Type B pancreatic cell (in vitro differentiated cells): ENCODE measurements at regions not wholly inside any gene's neighbourhood (a gene's known extent, or its start where the extent isn't known, plus 50 kb on each side); places are given as distances from the start of the nearest gene placed in this dataset.

Source experiments
- DNase-seq: peaks from one replicate; pipeline ENCODE4 v3.0.0; 2021; ENCODE audit warnings: mixed read lengths; ENCODE audit not compliant: unreplicated experiment; ENCODE audit errors: extremely low spot score
- H3K27ac Mint-ChIP-seq: 2 replicates; pipeline ENCODE4 v1.8.0; 2021; ENCODE audit warnings: mild to moderate bottlenecking, mixed read lengths
- H3K27me3 Mint-ChIP-seq: 2 replicates; pipeline ENCODE4 v1.8.0; 2021; ENCODE audit warnings: mixed read lengths
- H3K36me3 Mint-ChIP-seq: 2 replicates; pipeline ENCODE4 v1.8.0; 2021; ENCODE audit warnings: mixed read lengths
- H3K4me1 Mint-ChIP-seq: one replicate; pipeline ENCODE4 v1.8.0; 2021; ENCODE audit warnings: mixed read lengths; ENCODE audit not compliant: unreplicated experiment
- H3K4me3 Mint-ChIP-seq: 2 replicates; pipeline ENCODE4 v1.8.0; 2021; ENCODE audit warnings: mild to moderate bottlenecking, mixed read lengths
- H3K9me3 Mint-ChIP-seq: 2 replicates; pipeline ENCODE4 v1.8.0; 2021; ENCODE audit warnings: mixed read lengths
- CTCF ChIP-seq: fragments of 200-600 bp; sonication (generic); conservative IDR thresholded peaks from 2 replicates; pipeline ENCODE4 v1.5.0; 2021; ENCODE audit warnings: antibody characterized with exemption, mild to moderate bottlenecking

GRCh38 chr2:228466851-228467250 lies 285.4 kb upstream of the SPHKAP start:
- DNase-seq = no peak
- peaks cover 4% of the 10 kb centered on the region for H3K9me3 Mint-ChIP-seq
- TF ChIP-seq CTCF = no peak
- H3K27ac Mint-ChIP-seq = no peak overlapping the region
- H3K4me3 Mint-ChIP-seq = no peak overlapping the region
- H3K27me3 Mint-ChIP-seq = no peaks in the 10 kb centered on the region
- H3K36me3 Mint-ChIP-seq = no peaks in the 10 kb centered on the region
- H3K4me1 Mint-ChIP-seq = no peaks in the 10 kb centered on the region

- Mint-ChIP-seq H3K4me3 (no peak overlapping the region), H3K27ac (no peak overlapping the region), H3K9me3 (peaks cover 4% of the 10 kb centered on the region), H3K27me3 (no peaks in the 10 kb centered on the region), H3K36me3 (no peaks in the 10 kb centered on the region), H3K4me1 (no peaks in the 10 kb centered on the region)
- TF ChIP-seq CTCF = no peak
- no peak for DNase-seq
These were observed 283.9 kb upstream of the SPHKAP start for GRCh38 chr2:228465408-228465807.

DNA sequence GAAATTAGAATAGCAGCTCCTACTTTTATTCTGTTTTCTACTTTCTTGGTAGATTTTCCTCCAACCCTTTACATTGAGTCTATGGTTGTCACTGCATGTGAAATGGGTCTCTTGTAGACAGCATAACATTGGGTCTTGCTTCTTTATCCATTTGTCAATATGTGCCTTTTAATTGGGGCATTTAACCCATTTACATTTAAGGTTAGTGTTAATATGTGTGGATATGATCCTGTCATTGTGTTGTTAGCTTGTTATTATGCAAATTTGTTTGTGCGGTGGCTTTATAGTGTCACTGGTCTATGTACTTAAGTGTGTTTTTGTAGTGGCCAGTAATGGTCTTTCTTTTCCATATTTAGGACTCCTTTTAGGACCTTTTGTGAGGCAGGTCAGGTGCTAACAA lies 276.9 kb upstream of the SPHKAP start:
- no peak overlapping the region for H3K27ac Mint-ChIP-seq
- H3K4me3 Mint-ChIP-seq = no peak overlapping the region
- TF ChIP-seq CTCF = no peak
- H3K4me1 Mint-ChIP-seq = no peaks in the 10 kb centered on the region
- no peaks in the 10 kb centered on the region for H3K27me3 Mint-ChIP-seq
- no peak for DNase-seq
- H3K36me3 Mint-ChIP-seq = no peaks in the 10 kb centered on the region
- H3K9me3 Mint-ChIP-seq = peaks cover 15% of the 10 kb centered on the region

- no peaks in the 10 kb centered on the region for H3K27me3 Mint-ChIP-seq
- H3K36me3 Mint-ChIP-seq = no peaks in the 10 kb centered on the region
- no peaks in the 10 kb centered on the region for H3K4me1 Mint-ChIP-seq
- no peak for TF ChIP-seq CTCF
- no peak overlapping the region for H3K4me3 Mint-ChIP-seq
- H3K9me3 Mint-ChIP-seq = no peaks in the 10 kb centered on the region
- no peak overlapping the region for H3K27ac Mint-ChIP-seq
- no peak for DNase-seq
These were observed 265.9 kb upstream of the SPHKAP start for GRCh38 chr2:228447266-228447915.

GRCh38 chr2:228446734-228447133 lies 265.2 kb upstream of the SPHKAP start:
- Mint-ChIP-seq H3K4me1 (no peaks in the 10 kb centered on the region), H3K27me3 (no peaks in the 10 kb centered on the region), H3K9me3 (no peaks in the 10 kb centered on the region), H3K27ac (no peak overlapping the region), H3K4me3 (no peak overlapping the region), H3K36me3 (no peaks in the 10 kb centered on the region)
- no peak for DNase-seq
- TF ChIP-seq CTCF = no peak

DNA sequence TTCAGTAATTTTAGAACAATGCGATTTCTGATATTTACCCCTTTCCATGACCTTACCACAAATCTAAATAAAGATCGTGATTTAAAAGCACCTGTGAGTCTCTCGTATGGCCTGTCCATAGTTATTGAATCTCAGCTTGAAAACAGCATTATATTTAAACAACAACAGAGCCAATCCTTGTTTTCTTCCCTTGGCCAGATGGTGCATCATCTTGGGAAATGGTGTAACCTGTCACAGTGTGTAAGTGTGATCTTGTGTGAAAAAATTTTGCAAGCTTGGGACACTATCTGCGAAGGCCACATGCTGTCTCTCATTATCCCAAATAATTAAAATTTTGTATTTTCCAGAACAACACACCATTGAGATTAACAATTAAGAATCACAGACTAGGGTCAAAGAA lies 262.7 kb upstream of the SPHKAP start:
- Mint-ChIP-seq H3K36me3 (no peaks in the 10 kb centered on the region), H3K9me3 (no peaks in the 10 kb centered on the region), H3K4me1 (no peaks in the 10 kb centered on the region), H3K27me3 (no peaks in the 10 kb centered on the region), H3K27ac (no peak overlapping the region), H3K4me3 (no peak overlapping the region)
- no peak for DNase-seq
- TF ChIP-seq CTCF = no peak
